ENCODE measurements at regions not wholly inside any gene's neighbourhood (a gene's known extent, or its start where the extent isn't known, plus 50 kb on each side); places are given as distances from the start of the nearest gene placed in this dataset.

GRCh38 chr15:92533298-92533697, 122.3 kb downstream of the FAM174B start:
- TF ChIP-seq POLR2AphosphoS5 (IDR thresholded peaks at IDR 0.05) (no peak), CTCF (IDR thresholded peaks at IDR 0.05) (no peak), POLR2A (IDR thresholded peaks at IDR 0.05) (no peak), EP300 (IDR thresholded peaks at IDR 0.05; ENCODE audit: low read depth) (no peak)
